ENCODE measurements at regions not wholly inside any gene's neighbourhood (a gene's known extent, or its start where the extent isn't known, plus 50 kb on each side); places are given as distances from the start of the nearest gene placed in this dataset.

GRCh38 chrX:118252967-118253366, 92.9 kb upstream of the WDR44 start:
- TF ChIP-seq POLR2A (IDR thresholded peaks at IDR 0.05), result no peak
- no peak for TF ChIP-seq EP300 (IDR thresholded peaks at IDR 0.05)

Data from stomach (tissue), 4 donors.